GM13976 (cell line): ENCODE measurements at regions not wholly inside any gene's neighbourhood (a gene's known extent, or its start where the extent isn't known, plus 50 kb on each side); places are given as distances from the start of the nearest gene placed in this dataset.

ENCODE experiments used
- DNase-seq: peaks from one replicate; pipeline ENCODE4 v3.0.0; 2012; ENCODE audit warnings: low spot score
- CTCF ChIP-seq: IDR thresholded peaks from 2 replicates; pipeline ENCODE4 v1.5.1; 2012; ENCODE audit warnings: borderline replicate concordance, mild to moderate bottlenecking; ENCODE audit not compliant: insufficient read depth; ENCODE audit errors: extremely low read depth, missing control alignments, control extremely low read depth
- in situ Hi-C: fragments of 300-500 bp; cut with MboI; formaldehyde crosslinking; loops from one replicate; pipeline ENCODE4 v1.12.0; 2022; ENCODE audit warnings: low sequenced_read_pairs, mixed read lengths, inconsistent platforms; ENCODE audit not compliant: unreplicated experiment

DNA sequence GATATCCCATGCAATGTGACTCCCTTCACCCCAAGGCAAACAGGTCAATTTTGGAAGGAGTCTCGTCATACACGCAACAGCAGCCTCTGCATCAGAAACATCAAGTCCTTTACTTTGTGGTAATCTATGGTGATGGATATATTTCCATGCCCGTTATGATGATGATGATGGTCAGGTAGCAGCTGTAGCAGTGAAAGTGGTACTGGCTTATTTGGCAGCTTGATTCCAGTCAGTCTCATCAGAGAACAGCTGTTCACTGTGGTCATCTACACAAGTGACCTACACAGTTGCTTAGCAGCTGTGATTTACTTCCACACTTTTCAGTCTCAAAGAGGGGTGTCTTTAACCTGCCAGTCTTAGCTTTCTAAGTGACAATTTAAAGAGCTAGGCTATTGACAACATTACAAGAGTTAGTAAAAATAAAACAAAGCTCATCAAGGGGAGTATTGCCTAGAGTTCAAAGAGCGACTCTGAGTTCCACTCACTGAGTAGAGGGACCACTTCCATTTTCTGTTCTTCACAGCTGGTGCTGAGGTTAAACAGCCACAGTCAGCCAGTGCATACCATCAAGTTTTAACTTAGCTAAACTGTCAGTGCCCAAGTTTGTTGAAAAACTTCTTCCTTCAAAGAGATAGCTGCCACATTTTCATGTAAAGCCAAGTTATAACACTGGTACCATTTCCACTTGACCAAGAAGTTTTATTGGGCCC lies 587.4 kb upstream of the KCNMB2 start:
- TF ChIP-seq CTCF, result no peak
- DNase-seq, result no peak
- in situ Hi-C loops, result no loop called here

DNA sequence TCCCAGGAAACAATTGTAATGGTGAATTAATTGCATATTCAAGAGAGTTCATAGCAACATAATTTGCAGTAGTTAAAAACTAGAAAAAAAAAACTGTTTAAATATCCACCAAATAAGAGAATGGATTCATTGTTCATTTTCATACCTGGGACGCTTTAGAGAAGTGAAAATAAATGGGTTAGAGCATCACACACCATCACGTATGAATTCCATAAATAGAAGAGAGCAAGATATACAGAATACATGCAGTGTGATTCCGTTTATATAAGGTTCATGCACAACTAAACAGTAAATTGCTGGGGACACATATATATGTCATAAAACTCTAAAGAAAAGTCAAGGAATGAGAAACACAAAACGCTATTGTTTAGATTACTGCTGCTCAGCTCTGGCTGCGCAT lies 577.0 kb upstream of the KCNMB2 start:
- no peak for DNase-seq
- TF ChIP-seq CTCF, result no peak

GRCh38 chr3:177960014-177960413 lies 576.2 kb upstream of the KCNMB2 start:
- DNase-seq, result no peak
- TF ChIP-seq CTCF, result no peak
- in situ Hi-C loops, result no loop called here

More for the DNA sequence above, 577.0 kb upstream of the KCNMB2 start:
- in situ Hi-C loops, result no loop called here

DNA sequence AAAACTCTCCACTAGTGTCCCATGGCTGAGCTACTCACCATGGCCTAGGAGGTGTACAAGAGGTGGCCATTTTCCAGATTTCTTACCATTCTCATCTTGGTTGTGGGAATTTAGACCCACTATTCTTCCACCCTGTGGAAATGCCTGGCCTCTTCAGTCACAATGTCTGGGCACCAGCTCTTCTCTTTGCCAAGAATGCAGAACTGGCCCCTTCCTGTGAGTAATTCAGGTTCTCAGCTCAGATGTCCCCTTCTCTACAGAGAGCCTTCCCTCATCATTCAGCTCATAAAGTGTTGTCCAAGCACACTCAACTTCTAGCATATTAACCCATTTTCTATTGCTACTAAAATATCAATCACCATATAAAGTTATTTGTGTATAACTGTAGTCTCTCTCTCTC lies 575.5 kb upstream of the KCNMB2 start:
- in situ Hi-C loops, result no loop called here
- DNase-seq, result no peak
- TF ChIP-seq CTCF, result no peak

DNA sequence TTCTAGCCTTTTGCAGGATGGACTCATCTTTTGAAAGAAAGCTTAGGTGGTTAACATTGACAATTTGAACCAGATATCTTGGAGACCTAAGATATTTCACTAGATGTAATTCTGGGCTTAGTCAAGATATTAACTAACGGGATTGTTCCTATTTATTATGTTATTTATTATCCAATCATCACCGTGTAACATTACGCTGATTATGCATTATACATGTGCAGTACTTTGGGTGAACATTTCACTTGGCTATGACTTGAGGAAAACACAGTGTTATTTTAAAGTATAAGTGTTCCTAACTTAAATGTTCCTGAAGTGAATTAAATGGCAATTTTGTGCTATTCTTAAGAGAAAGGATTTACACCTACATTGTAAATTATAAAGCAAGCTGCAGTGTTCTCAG lies 574.5 kb upstream of the KCNMB2 start:
- TF ChIP-seq CTCF, result no peak
- in situ Hi-C loops, result no loop called here
- DNase-seq, result no peak

- TF ChIP-seq CTCF, result no peak
- no peak for DNase-seq
- in situ Hi-C loops, result no loop called here
Measured at GRCh38 chr3:177966493-177966892, 569.7 kb upstream of the KCNMB2 start.
